Psoas muscle (tissue), 7 donors: ENCODE measurements at regions not wholly inside any gene's neighbourhood (a gene's known extent, or its start where the extent isn't known, plus 50 kb on each side); places are given as distances from the start of the nearest gene placed in this dataset.

Experiments used
- ATAC-seq, 4 donors: fragments of 200-7000 bp; cut with Tn5 transposase; one replicate each; pipeline ENCODE4 v1.9.1; 2020; ENCODE audit warnings: moderate library complexity in 3 of 4, mild to moderate bottlenecking in 2 of 4
- DNase-seq, 2 donors: peaks; one replicate each; pipeline ENCODE4 v3.0.0-alpha.2; 2020
- H3K27ac ChIP-seq: fragments of 200-600 bp; one replicate; pipeline ENCODE4 v1.8.0; 2022
- H3K27me3 ChIP-seq, 3 donors: fragments of 200-600 bp in 1 of 3; one replicate each; pipeline versions ENCODE4 v1.6.1 to v1.8.0; 2013 to 2022; ENCODE audit warnings: low read length in 2 of 3, mild to moderate bottlenecking in 2 of 3, moderate library complexity in 1 of 3; ENCODE audit not compliant: insufficient read depth in 3 of 3
- H3K36me3 ChIP-seq, 2 donors: fragments of 200-600 bp in 1 of 2; one replicate each; pipeline versions ENCODE4 v1.6.1 to v1.8.0; 2013 to 2022; ENCODE audit warnings: low read depth in 1 of 2, mild to moderate bottlenecking in 1 of 2, moderate library complexity in 1 of 2; ENCODE audit not compliant: insufficient read depth in 1 of 2
- H3K4me1 ChIP-seq: fragments of 200-600 bp; one replicate; pipeline ENCODE4 v1.8.0; 2022
- H3K4me3 ChIP-seq: fragments of 200-600 bp; one replicate; pipeline ENCODE4 v1.8.0; 2022; ENCODE audit warnings: mild to moderate bottlenecking
- H3K9me3 ChIP-seq: fragments of 200-600 bp; one replicate; pipeline ENCODE4 v1.8.0; 2022
- WGBS, 3 donors: extraction: QIAGEN DNeasy Blood & Tissue Kit; methylation state at CpG; one replicate each; pipeline versions ENCODE4 v1.1.6 to v1.1.7; 2013; 5-methylcytosine and 5-hydroxymethylcytosine counted together
- intact Hi-C, 2 donors: fragments of 100-400 bp; cut with DNase I; formaldehyde crosslinking; loops; one replicate each; pipeline versions ENCODE4 v1.11.0 to v1.14.2; 2022
- TF ChIP-seq, protein P1 (sequence below): fragments of 200-600 bp; IDR thresholded peaks from one replicate; pipeline ENCODE4 v1.8.0; 2022; ENCODE audit warnings: antibody characterized with exemption
- donor health status: healthy with polysubstance abuse.
- donor health status: DM: no; HTN: no; CAD: no; lungs with moderate emphysema.
- donor health status: Bipolar disorder and iron deficiency.
- donor health status: healthy.
- donor health status: DM: yes; HTN: yes; CAD: no.
- donor health status: DM: no; HTN: no; CAD: no.
- donor health status: DM: yes; HTN: yes; CAD: no.

DNA sequence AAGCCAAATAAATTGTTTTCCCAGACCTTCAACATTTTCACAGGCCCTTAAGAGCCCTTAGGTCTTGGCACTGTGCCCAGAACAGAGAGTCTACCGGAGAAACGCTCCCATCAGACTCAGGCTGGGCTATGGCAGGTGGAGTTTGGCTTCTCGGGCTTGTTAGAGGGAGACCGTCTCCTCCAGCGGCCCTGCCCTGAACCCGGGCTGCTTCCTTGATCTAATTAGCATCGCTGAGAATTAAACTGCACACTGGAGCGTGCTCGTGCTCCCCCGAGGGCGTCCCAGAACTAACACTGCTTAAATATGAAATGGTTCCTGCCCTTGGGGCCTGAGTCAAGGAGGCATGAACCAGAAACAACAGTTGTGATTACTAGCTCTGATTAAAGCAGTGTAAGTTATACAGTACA is 634.4 kb downstream of the MATN1 start:
- H3K27ac ChIP-seq = no peak overlapping the region
- DNase-seq = peak in 1 of 2 donors; percentile 40
- H3K4me3 ChIP-seq = no peak overlapping the region
- TF ChIP-seq, protein P1, sequence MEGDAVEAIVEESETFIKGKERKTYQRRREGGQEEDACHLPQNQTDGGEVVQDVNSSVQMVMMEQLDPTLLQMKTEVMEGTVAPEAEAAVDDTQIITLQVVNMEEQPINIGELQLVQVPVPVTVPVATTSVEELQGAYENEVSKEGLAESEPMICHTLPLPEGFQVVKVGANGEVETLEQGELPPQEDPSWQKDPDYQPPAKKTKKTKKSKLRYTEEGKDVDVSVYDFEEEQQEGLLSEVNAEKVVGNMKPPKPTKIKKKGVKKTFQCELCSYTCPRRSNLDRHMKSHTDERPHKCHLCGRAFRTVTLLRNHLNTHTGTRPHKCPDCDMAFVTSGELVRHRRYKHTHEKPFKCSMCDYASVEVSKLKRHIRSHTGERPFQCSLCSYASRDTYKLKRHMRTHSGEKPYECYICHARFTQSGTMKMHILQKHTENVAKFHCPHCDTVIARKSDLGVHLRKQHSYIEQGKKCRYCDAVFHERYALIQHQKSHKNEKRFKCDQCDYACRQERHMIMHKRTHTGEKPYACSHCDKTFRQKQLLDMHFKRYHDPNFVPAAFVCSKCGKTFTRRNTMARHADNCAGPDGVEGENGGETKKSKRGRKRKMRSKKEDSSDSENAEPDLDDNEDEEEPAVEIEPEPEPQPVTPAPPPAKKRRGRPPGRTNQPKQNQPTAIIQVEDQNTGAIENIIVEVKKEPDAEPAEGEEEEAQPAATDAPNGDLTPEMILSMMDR = no peak
- H3K4me1 ChIP-seq = peaks cover 1% of the 10 kb centered on the region
- no peaks in the 10 kb centered on the region for H3K9me3 ChIP-seq
- intact Hi-C loops = loop anchor here in 1 of 2 donors (5.0 to 10.0 kb wide), 2 partner anchors 297 to 854 kb away; partner anchors contain the start of genes MECR and PTPRU
- peaks cover 0 to 9% (median 0%) of the 10 kb centered on the region in 3 donors for H3K27me3 ChIP-seq
- no peak for ATAC-seq
- WGBS, 3 donors = 16 to 24% (median 19%) methylated on average over 11 of the region's 11 CpGs
- H3K36me3 ChIP-seq = no peaks in the 10 kb centered on the region

DNA sequence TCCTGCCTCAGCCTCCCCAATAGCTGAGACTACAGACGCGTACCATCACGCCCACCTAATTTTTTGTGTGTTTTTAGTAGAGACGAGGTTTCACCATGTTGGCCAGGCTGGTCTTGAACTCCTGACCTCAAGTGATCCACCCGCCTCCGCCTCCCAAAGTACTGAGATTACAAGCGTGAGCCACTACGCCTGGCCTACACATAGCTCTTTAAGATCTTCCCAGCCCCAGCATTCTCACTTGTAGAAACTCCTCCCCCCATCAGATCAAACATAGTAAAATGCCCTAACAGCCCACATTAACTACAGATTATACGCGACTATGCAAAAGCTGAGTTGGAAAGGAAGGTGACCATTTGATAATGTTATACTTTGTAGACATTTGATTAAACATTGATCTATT is 634.8 kb downstream of the MATN1 start:
- peaks cover 0 to 11% (median 0%) of the 10 kb centered on the region in 3 donors for H3K27me3 ChIP-seq
- H3K4me1 ChIP-seq = peaks cover 6% of the 10 kb centered on the region
- TF ChIP-seq, protein P1 = no peak
- no peak overlapping the region for H3K27ac ChIP-seq
- ATAC-seq (no peak), DNase-seq (peak in 1 of 2 donors; percentile 2)
- WGBS, 3 donors = 74 to 81% (median 78%) methylated on average over 10 of the region's 10 CpGs
- no peaks in the 10 kb centered on the region for H3K36me3 ChIP-seq
- intact Hi-C loops = loop anchor here in 1 of 2 donors (5.0 to 10.0 kb wide), 2 partner anchors 296 to 854 kb away; partner anchors contain the start of genes MECR and PTPRU
- no peak overlapping the region for H3K4me3 ChIP-seq
- H3K9me3 ChIP-seq = no peaks in the 10 kb centered on the region

DNA sequence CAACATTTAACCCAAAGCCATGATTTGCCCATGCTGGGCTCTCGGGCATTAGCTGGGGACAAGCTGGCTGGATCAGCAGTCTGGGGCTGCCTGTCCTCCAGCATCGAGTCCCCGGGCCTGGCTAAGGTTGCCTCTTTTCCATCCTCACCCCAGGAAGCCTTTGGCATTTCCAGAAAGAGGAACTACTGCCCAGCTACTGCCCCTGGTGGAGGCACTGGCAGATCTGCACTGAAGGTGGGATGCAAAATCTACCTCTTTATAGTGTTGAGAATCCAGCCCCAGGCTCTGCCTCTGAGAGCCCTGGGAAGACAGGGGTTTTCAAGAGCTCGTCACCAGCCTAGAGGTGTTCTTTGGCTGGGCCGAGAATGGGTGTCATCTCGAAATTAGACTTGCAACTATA is 635.9 kb downstream of the MATN1 start:
- Histone ChIP-seq H3K4me1 (peaks cover 8% of the 10 kb centered on the region), H3K27ac (no peak overlapping the region), H3K4me3 (no peak overlapping the region), H3K9me3 (no peaks in the 10 kb centered on the region), H3K36me3 (no peaks in the 10 kb centered on the region), H3K27me3 (peaks cover 0 to 11% (median 0%) of the 10 kb centered on the region in 3 donors)
- DNase-seq (peak in 1 of 2 donors; percentile 30), ATAC-seq (no peak)
- TF ChIP-seq, protein P1 = no peak
- intact Hi-C loops = loop anchor here in 1 of 2 donors (5.0 to 10.0 kb wide), 2 partner anchors 295 to 853 kb away; partner anchors contain the start of genes MECR and PTPRU
- WGBS, 3 donors = 56 to 60% (median 58%) methylated on average over 6 of the region's 6 CpGs

DNA sequence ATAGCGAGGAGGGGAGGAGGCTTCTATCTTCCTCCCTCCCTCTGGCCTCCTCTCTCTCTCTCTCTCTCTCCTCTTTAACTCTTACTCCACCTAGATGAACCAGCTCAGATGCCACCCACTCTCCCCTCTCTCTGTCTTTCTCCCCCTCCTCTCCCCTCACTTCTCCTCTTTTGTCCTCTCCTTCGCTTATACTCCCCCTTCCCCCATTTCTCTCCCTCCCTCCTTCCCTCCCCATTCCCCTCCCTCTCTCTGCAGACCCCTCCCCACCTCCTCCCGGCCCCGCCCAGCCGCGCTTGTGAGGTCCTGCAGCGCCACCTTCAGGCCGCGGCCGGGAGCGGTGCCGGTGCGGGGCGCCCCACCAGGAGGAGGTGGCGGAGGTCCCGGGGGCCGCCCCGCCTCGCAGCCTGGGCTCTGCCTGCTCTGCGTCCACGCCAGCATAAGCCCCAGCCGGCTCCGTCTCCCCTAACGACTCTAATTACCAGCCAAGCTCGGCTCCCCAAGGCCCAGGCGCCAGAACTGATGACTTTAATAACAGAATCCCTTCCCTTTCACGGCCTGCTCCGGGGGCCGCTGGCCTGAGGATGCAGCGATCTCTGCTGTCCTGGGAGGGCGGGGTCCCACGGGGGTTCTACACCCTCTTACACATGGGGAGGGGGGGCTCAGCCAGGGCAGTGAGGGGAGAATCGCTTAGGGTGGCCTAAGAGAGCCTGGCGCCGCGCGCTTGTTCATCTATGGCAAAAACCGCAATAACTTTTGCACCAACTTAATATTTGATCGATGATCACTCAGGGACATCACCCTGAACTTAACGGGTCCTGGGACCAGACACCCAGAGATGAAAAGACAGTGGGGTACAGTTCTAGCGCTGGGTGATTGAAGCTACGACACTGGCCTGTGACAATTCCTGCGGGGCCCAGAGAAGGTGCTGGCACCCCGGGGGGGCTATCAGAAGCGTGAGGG is 637.3 kb downstream of the MATN1 start:
- WGBS, 3 donors = 22% methylated on average over 40 to 45 of the region's 45 CpGs
- H3K4me1 ChIP-seq = peaks cover 8% of the 10 kb centered on the region
- no peaks in the 10 kb centered on the region for H3K9me3 ChIP-seq
- TF ChIP-seq, protein P1 = peak; percentile 47
- no peak overlapping the region for H3K4me3 ChIP-seq
- peak in 3 of 4 donors; percentile 55 to 64 (median 63) for ATAC-seq
- peak; percentile 55 to 64 for DNase-seq
- no peaks in the 10 kb centered on the region for H3K36me3 ChIP-seq
- H3K27ac ChIP-seq = no peak overlapping the region
- intact Hi-C loops = loop anchor here in 1 of 2 donors (5.0 to 10.0 kb wide), 2 partner anchors 294 to 851 kb away; partner anchors contain the start of genes MECR and PTPRU
- H3K27me3 ChIP-seq = peaks cover 0 to 11% (median 0%) of the 10 kb centered on the region in 3 donors
